GM23338 (cell line): ENCODE measurements at regions not wholly inside any gene's neighbourhood (a gene's known extent, or its start where the extent isn't known, plus 50 kb on each side); places are given as distances from the start of the nearest gene placed in this dataset.

Source experiments
- ATAC-seq: fragments of 200-7000 bp; cut with Tn5 transposase; 3 replicates; pipeline ENCODE4 v1.9.1; 2020
- DNase-seq: peaks from one replicate; pipeline ENCODE4 v3.0.0-alpha.2; 2015; ENCODE audit warnings: low spot score
- H2AFZ ChIP-seq: fragments of 200-600 bp; sonication (generic); 2 replicates; pipeline ENCODE4 v1.8.0; 2016; ENCODE audit warnings: antibody characterized with exemption, mild to moderate bottlenecking, moderate library complexity
- H3F3A ChIP-seq: fragments of 200-600 bp; sonication (generic); replicated peaks from 2 replicates; pipeline ENCODE4 v1.8.0; 2017; ENCODE audit warnings: antibody characterized with exemption, mixed run types, low read depth
- H3K27ac ChIP-seq: fragments of 200-600 bp; sonication (generic); 2 replicates; pipeline ENCODE4 v1.6.1; 2016; ENCODE audit warnings: low read depth
- H3K27me3 ChIP-seq: fragments of 200-600 bp; sonication (generic); 2 replicates; pipeline ENCODE4 v1.8.0; 2016; ENCODE audit warnings: mild to moderate bottlenecking, mixed run types, moderate library complexity; ENCODE audit not compliant: insufficient read depth
- H3K36me3 ChIP-seq: fragments of 200-600 bp; sonication (generic); 2 replicates; pipeline ENCODE4 v1.8.0; 2016; ENCODE audit warnings: mild to moderate bottlenecking; ENCODE audit not compliant: insufficient read depth
- H3K4me1 ChIP-seq: fragments of 200-600 bp; sonication (generic); 2 replicates; pipeline ENCODE4 v1.8.0; 2016; ENCODE audit warnings: mild to moderate bottlenecking, moderate library complexity; ENCODE audit not compliant: insufficient read depth
- H3K4me2 ChIP-seq: fragments of 200-600 bp; sonication (generic); 2 replicates; pipeline ENCODE4 v1.7.1; 2017; ENCODE audit warnings: mixed run types
- H3K4me3 ChIP-seq: fragments of 200-600 bp; sonication (generic); 2 replicates; pipeline ENCODE4 v1.6.1; 2016; ENCODE audit warnings: mixed run types
- H3K79me2 ChIP-seq: fragments of 200-600 bp; sonication (generic); replicated peaks from 2 replicates; pipeline ENCODE4 v1.8.0; 2017; ENCODE audit warnings: mild to moderate bottlenecking; ENCODE audit not compliant: insufficient read depth
- H3K9me2 ChIP-seq: fragments of 200-600 bp; sonication (generic); 2 replicates; pipeline ENCODE4 v1.8.0; 2017; ENCODE audit not compliant: insufficient read depth
- H4K20me1 ChIP-seq: fragments of 200-600 bp; sonication (generic); replicated peaks from 2 replicates; pipeline ENCODE4 v1.8.0; 2017; ENCODE audit warnings: mild to moderate bottlenecking; ENCODE audit not compliant: insufficient read depth
- H3K27ac Mint-ChIP-seq: 2 replicates; pipeline ENCODE4 v1.8.0; 2020; ENCODE audit warnings: inconsistent platforms, mild to moderate bottlenecking, moderate library complexity, mixed read lengths
- H3K27me3 Mint-ChIP-seq: 3 replicates; pipeline ENCODE4 v1.8.0; 2022; ENCODE audit warnings: low read depth, mild to moderate bottlenecking, moderate library complexity, mixed read lengths, inconsistent platforms; ENCODE audit not compliant: insufficient read depth, poor library complexity
- H3K36me3 Mint-ChIP-seq: 3 replicates; pipeline ENCODE4 v1.8.0; 2021; ENCODE audit warnings: low read depth, mild to moderate bottlenecking, inconsistent platforms, moderate library complexity, mixed read lengths
- H3K4me1 Mint-ChIP-seq: 3 replicates; pipeline ENCODE4 v1.8.0; 2020; ENCODE audit warnings: mild to moderate bottlenecking, inconsistent platforms, mixed read lengths
- H3K4me3 Mint-ChIP-seq: 3 replicates; pipeline ENCODE4 v1.8.0; 2021; ENCODE audit warnings: moderate library complexity, mild to moderate bottlenecking, inconsistent platforms, mixed read lengths
- H3K9me3 Mint-ChIP-seq: 3 replicates; pipeline ENCODE4 v1.8.0; 2020; ENCODE audit warnings: moderate library complexity, mild to moderate bottlenecking, inconsistent platforms, mixed read lengths
- CTCF ChIP-seq, 2 experiments: fragments of 200-600 bp in 1 of 2; sonication (generic) in 1 of 2; conservative IDR thresholded peaks; 2 replicates each; pipeline versions ENCODE4 v1.5.1 to v1.6.1; 2016 to 2017; ENCODE audit warnings: antibody characterized with exemption in 2 of 2, low read depth in 2 of 2, mild to moderate bottlenecking in 2 of 2, moderate library complexity in 1 of 2
- ETS1 ChIP-seq: IDR thresholded peaks from 2 replicates; pipeline ENCODE4 v1.6.1; 2016; ENCODE audit warnings: antibody characterized with exemption
- EZH2 ChIP-seq: fragments of 200-600 bp; sonication (generic); IDR thresholded peaks from one replicate; pipeline ENCODE4 v1.8.0; 2017; ENCODE audit warnings: antibody characterized with exemption, mild to moderate bottlenecking, low read depth; ENCODE audit not compliant: unreplicated experiment
- EZH2phosphoT487 ChIP-seq: fragments of 200-600 bp; sonication (generic); IDR thresholded peaks from one replicate; pipeline ENCODE4 v1.8.1; 2018; ENCODE audit warnings: antibody characterized with exemption; ENCODE audit not compliant: unreplicated experiment
- JUNB ChIP-seq: IDR thresholded peaks from one replicate; pipeline ENCODE4 v1.6.1; 2016; ENCODE audit warnings: antibody characterized with exemption; ENCODE audit not compliant: unreplicated experiment
- NANOG ChIP-seq: IDR thresholded peaks from 2 replicates; pipeline ENCODE4 v1.6.1; 2016; ENCODE audit warnings: antibody characterized with exemption, borderline replicate concordance
- POLR2AphosphoS5 ChIP-seq: IDR thresholded peaks from 2 replicates; pipeline ENCODE4 v1.6.1; 2016; ENCODE audit warnings: antibody characterized with exemption, low read depth
- STAT1 ChIP-seq: IDR thresholded peaks from one replicate; pipeline ENCODE4 v1.6.1; 2016; ENCODE audit warnings: antibody characterized with exemption; ENCODE audit not compliant: unreplicated experiment
- ZNF114 ChIP-seq: fragments of 250-450 bp; sonication (Bioruptor Pico); IDR thresholded peaks from 2 replicates; pipeline ENCODE4 v1.5.0; 2020; ENCODE audit warnings: mild to moderate bottlenecking, moderate library complexity
- TF ChIP-seq, protein P1 (sequence below): IDR thresholded peaks from one replicate; pipeline ENCODE4 v1.6.1; 2018; ENCODE audit warnings: antibody characterized with exemption; ENCODE audit not compliant: unreplicated experiment

DNA sequence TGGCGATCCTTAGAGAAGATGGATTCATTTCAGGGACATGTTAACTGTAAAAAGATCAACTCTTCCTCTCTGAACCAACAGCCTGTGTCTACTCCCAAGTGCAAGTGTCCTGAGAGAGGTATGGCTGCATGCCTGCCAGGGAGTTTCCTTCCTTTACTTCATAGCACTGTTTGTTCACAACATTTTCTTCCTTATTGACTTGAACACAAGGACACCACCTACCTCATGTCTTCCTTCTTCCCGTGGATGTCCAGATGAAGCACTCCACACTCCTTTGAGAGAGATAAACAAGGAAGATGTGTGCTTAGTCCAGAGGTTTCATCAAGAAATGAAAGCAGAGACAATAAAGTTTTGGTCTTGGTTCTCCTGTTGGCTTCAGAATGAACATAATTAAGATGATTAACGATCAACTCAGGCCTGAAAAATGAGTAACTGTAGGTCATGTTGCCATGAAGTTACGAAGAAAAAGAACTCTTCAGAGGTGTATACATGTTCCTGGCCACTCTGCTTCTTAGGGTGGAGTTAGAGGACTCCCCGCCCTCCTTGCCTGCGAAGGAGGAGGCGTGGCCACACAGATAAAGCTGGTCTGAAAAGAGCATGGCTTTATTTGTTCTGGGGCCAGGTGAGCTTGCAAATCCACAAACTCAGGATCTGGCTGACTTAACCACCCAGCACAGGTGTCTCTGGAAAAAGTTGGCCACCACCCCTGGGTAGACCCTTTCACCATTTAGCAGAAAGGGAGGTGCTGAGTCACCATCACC is 155.0 kb upstream of the KCTD1 start:
- no peak overlapping the region for H3K27ac Mint-ChIP-seq
- Histone ChIP-seq H3K4me2 (no peak overlapping the region), H3K4me1 (no peaks in the 10 kb centered on the region), H3K27me3 (peaks cover 51% of the 10 kb centered on the region), H3K79me2 (no peaks in the 10 kb centered on the region), H3K4me3 (no peak overlapping the region), H3F3A (no peaks in the 10 kb centered on the region), H4K20me1 (no peaks in the 10 kb centered on the region), H3K27ac (no peak overlapping the region), H2AFZ (no peak overlapping the region), H3K9me2 (0 out of 2 replicates have a peak, but pooled peaks cover 5% of the 10 kb centered on the region), H3K36me3 (no peaks in the 10 kb centered on the region)
- TF ChIP-seq POLR2AphosphoS5: no peak
- TF ChIP-seq JUNB: no peak
- no peak for TF ChIP-seq ZNF114 (CRISPR knock-in tag)
- TF ChIP-seq, protein P1, sequence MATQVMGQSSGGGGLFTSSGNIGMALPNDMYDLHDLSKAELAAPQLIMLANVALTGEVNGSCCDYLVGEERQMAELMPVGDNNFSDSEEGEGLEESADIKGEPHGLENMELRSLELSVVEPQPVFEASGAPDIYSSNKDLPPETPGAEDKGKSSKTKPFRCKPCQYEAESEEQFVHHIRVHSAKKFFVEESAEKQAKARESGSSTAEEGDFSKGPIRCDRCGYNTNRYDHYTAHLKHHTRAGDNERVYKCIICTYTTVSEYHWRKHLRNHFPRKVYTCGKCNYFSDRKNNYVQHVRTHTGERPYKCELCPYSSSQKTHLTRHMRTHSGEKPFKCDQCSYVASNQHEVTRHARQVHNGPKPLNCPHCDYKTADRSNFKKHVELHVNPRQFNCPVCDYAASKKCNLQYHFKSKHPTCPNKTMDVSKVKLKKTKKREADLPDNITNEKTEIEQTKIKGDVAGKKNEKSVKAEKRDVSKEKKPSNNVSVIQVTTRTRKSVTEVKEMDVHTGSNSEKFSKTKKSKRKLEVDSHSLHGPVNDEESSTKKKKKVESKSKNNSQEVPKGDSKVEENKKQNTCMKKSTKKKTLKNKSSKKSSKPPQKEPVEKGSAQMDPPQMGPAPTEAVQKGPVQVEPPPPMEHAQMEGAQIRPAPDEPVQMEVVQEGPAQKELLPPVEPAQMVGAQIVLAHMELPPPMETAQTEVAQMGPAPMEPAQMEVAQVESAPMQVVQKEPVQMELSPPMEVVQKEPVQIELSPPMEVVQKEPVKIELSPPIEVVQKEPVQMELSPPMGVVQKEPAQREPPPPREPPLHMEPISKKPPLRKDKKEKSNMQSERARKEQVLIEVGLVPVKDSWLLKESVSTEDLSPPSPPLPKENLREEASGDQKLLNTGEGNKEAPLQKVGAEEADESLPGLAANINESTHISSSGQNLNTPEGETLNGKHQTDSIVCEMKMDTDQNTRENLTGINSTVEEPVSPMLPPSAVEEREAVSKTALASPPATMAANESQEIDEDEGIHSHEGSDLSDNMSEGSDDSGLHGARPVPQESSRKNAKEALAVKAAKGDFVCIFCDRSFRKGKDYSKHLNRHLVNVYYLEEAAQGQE: no peak
- TF ChIP-seq ETS1: no peak
- no peak for TF ChIP-seq EZH2
- no peak for TF ChIP-seq EZH2phosphoT487
- H3K4me1 Mint-ChIP-seq: peaks cover 14% of the 10 kb centered on the region; the same call in 2 of the 3 replicates
- ATAC-seq (peak; percentile 89), DNase-seq (peak; percentile 52)
- no peaks in the 10 kb centered on the region for H3K9me3 Mint-ChIP-seq
- peaks cover 20% of the 10 kb centered on the region for H3K27me3 Mint-ChIP-seq
- H3K36me3 Mint-ChIP-seq: no peaks in the 10 kb centered on the region
- no peak overlapping the region for H3K4me3 Mint-ChIP-seq

DNA sequence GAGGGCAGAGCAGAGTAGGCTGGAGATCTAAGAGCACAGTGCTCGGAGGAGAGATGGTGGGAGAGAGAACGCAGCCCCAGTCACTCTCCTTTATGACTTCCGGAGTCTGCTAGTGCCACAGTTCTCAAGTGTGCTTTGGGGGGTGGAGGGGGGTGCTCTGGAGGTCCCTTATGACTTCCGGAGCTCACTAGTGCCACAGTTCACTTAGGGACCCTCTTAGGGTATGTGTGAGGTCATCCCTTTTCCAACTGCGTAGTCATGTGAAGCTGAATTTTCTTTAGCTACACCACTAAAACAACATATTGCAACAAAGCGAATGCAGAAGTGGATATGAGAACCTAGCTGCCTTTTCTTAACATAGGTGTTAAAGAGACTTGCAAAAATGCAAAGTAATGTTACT is 153.7 kb upstream of the KCTD1 start:
- peaks cover 12% of the 10 kb centered on the region; the same call in 2 of the 3 replicates for H3K4me1 Mint-ChIP-seq
- no peaks in the 10 kb centered on the region for H3K9me3 Mint-ChIP-seq
- no peaks in the 10 kb centered on the region for H3K36me3 Mint-ChIP-seq
- H3K27ac Mint-ChIP-seq: no peak overlapping the region
- no peaks in the 10 kb centered on the region for H3K79me2 ChIP-seq
- no peak for DNase-seq
- H3K4me1 ChIP-seq: no peaks in the 10 kb centered on the region
- no peak overlapping the region for H3K27ac ChIP-seq
- no peak overlapping the region for H3K4me3 Mint-ChIP-seq
- H3F3A ChIP-seq: no peaks in the 10 kb centered on the region
- ATAC-seq: no peak
- H3K4me3 ChIP-seq: no peak overlapping the region
- no peaks in the 10 kb centered on the region for H4K20me1 ChIP-seq
- no peak overlapping the region for H2AFZ ChIP-seq
- H3K36me3 ChIP-seq: no peaks in the 10 kb centered on the region
- peaks cover 22% of the 10 kb centered on the region for H3K27me3 Mint-ChIP-seq
- 0 out of 2 replicates have a peak, but pooled peaks cover 5% of the 10 kb centered on the region for H3K9me2 ChIP-seq
- no peak overlapping the region for H3K4me2 ChIP-seq
- H3K27me3 ChIP-seq: peaks cover 61% of the 10 kb centered on the region
- no peak for TF ChIP-seq STAT1
- TF ChIP-seq EZH2: no peak
- no peak for TF ChIP-seq ETS1
- no peak for TF ChIP-seq CTCF (conservative IDR thresholded peaks at IDR 0.05; ENCODE audit: low read depth in 2 of 2)
- TF ChIP-seq NANOG: no peak
